Hematopoietic multipotent progenitor cell treated with erythropoietin and hydrocortisone succinate and interleukin-3 and kit ligand, for 17 days (in vitro differentiated cells): ENCODE measurements at regions not wholly inside any gene's neighbourhood (a gene's known extent, or its start where the extent isn't known, plus 50 kb on each side); places are given as distances from the start of the nearest gene placed in this dataset.
"Not testable (repeated sequence)": the region's sequence is repeated elsewhere in the genome, so short reads cannot be mapped to it uniquely, and the experiment has no call there.

Experiments
- DNase-seq: peaks from one replicate; pipeline ENCODE4 v3.0.0-alpha.2; 2015; ENCODE audit warnings: low spot score

GRCh38 chr9:745761-746380 is 95.6 kb upstream of the DMRT1 start:
- no peak for DNase-seq

GRCh38 chr9:746661-747434 is 94.6 kb upstream of the DMRT1 start:
- DNase-seq: no peak

GRCh38 chr9:747567-747966 is 93.9 kb upstream of the DMRT1 start:
- DNase-seq: no peak

GRCh38 chr9:748861-749497 is 92.5 kb upstream of the DMRT1 start:
- no peak for DNase-seq

- no peak for DNase-seq
Measured at GRCh38 chr9:749716-750115, 91.8 kb upstream of the DMRT1 start.

DNA sequence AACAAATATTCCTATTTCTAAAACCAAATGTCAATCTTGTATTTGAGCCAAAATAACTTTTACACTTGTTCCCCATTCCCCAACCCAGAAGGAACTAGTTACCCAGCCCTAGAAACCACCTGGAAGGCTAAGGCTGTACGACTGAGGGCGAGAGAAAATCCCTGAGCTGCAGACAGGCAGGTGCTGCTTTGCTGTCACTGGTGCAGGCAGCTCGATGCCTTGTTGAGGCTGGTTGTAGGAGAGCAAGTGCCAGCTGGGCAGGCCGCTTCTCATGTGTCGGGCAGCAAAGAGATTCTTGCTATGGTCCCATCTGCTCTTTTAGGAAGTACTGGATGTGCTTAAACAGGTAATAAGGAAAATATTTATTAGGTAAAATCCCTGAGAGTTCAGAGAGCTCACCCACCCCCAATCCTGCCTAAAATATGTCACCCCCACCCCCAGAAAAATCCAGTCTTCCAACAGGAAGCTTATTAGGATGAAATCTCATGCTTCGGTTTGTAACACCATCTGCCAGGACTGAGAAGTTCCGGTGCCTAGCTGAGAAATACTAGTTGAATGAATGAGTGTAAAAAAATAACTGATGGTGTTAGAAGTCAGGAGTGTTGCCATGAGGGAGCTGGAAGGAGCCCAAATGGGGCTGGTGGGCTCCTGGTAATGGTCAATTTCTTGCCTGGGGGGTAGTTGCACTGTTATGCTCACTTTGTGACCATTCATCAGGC is 91.1 kb upstream of the DMRT1 start:
- DNase-seq: no peak

GRCh38 chr9:751137-752051 is 90.1 kb upstream of the DMRT1 start:
- DNase-seq: no peak

DNA sequence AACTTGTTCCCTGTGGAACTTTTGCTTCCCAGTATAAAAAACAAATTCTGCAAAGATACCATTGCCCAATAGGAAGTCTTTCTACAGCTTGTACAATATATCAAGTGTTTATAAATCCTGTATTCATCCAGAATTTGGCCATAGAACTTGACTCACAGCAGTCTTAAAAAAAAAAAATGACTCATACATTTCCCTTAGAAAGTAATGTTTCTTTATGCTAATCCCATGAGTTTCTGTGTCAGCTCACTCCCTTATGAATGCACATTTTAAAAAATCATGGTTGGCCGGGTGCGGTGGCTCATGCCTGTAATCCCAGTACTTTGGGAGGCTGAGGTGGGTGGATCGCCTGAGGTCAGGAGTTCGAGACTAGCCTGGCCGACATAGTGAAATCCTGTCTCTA is 89.3 kb upstream of the DMRT1 start:
- no peak for DNase-seq

DNA sequence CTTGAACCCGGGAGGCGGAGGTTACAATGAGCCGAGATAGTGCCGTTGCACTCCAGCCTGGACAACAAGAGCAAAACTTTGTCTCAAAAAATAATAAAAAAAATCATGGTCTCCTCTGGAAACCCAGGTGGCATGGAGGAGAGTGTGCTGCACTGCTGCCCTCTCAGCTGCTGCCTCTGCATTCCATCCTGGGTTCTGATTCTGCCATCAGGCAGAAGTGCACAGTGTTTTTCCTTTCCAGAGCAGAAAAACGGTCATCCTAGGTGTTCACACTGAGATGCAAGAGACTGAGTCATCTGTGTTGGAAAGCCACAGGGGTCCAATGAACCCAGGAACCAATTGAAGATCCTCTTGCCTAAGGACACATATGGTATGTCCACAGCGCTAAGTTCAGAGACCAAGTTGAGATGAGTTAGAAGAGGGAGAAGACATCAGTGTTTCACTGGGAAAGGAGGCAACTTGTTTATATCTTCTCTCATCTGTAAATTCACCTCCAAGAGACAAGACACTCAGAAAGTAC is 88.8 kb upstream of the DMRT1 start:
- DNase-seq: no peak

- DNase-seq: not testable (repeated sequence)
Measured at GRCh38 chr9:753734-754133, 87.8 kb upstream of the DMRT1 start.

DNA sequence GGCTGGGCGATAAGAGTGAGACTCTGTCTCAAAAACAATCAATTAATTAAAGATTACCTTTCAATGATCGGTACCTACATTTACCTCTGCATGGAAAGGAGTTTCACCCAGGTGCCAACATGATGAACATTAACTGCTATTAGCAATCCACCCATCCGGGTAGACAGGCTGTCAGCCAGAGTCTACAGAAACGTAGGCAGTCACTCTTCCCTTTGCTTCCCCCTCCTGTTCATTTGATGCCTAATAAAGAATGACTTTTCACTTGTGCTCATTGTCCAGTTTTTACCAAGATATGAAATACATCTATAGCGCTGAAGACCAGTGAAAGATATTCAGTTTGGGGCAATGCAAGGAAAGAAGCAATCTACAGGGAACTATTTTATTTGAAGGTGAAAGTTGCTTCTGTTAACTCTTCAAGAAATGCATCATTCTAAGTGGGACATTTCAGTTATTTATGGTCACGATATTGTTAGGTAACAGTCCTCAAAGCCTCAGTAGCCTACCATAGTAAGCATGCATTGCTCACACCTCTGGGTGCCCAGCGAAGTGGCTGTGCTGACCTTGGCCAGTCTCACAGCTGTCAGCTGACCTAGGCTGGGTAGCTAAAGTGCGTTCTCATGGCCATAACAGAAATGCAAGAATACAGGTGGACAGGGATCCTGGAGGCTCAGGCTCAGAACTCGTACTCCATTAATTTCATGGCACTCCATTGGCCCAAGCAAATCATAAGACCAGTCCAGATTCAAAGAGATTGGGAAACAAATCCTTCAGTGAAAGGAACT is 87.2 kb upstream of the DMRT1 start:
- no peak for DNase-seq

GRCh38 chr9:755454-756381 is 85.8 kb upstream of the DMRT1 start:
- DNase-seq: no peak

DNA sequence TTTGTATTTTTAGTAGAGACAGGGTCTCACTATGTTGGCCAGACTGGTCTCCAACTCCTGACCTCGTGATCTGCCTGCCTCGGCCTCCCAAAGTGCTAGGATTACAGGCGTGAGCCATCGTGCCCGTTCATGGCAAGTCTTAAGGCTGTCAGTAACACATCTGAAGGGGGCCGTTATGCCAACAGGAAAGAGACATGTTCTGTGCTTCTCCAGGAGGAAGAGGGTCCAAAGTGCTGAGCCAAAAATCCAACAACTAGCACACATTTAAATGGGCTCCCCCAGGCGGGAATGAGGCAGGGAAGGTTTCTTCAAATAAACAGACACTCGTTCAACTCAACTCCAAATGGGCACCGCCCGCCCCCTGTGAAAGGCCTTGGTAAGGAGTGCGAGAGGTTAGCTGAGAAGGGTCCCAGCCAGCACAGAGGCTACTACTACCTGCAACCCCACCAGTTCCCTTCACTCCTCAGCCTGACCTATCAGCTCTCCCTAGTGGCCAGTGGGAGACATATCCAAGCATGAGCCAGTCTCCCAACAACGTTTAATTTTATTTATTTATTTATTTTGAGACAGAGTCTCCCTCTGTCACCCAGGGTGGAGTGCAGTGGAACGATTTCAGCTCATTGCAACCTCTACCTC is 84.1 kb upstream of the DMRT1 start:
- DNase-seq: no peak

DNA sequence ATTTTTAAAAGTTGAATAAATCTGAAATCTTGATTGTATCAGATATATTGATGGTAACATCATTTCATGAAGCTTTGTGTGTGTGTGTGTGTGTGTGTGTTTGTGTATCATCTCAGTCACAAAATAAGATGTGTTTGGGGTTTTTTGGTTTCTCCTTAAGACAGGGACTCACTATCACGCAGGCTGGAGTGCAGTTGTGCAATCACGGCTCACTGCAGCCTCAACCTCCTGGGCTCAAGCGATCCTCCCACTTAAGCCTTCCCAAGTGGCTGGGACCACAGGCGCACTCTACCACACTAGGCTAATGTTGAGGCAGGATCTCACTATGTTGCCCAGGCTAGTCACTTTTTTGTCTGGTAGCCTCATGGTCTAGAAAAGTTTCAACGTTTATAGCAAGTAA is 83.4 kb upstream of the DMRT1 start:
- no peak for DNase-seq

GRCh38 chr9:759541-759940 is 82.0 kb upstream of the DMRT1 start:
- no peak for DNase-seq

GRCh38 chr9:759983-760736 is 81.3 kb upstream of the DMRT1 start:
- DNase-seq: no peak

- DNase-seq: no peak
Measured at GRCh38 chr9:761176-761792, 80.2 kb upstream of the DMRT1 start.
